ENCODE measurements at regions not wholly inside any gene's neighbourhood (a gene's known extent, or its start where the extent isn't known, plus 50 kb on each side); places are given as distances from the start of the nearest gene placed in this dataset.

DNA sequence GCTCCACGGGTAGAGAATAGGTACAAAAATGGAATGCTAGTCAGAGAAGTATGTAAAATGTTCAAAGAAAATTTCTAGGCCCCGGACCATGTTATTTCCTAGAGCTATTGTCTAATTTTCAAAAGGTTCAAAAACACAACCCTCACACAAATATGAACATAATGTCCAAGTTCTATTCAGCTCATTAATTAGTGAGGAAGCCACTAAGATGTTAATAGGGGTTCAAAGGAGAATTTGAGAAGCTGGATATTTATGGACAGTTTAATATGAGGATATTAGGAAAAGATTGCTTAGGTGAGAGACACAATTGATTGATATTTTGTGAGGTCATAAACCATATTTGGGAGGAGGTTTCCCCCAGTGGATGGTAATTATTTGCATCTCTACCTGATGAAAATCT lies 710.6 kb upstream of the ID2 start:
- no peak for DNase-seq (ENCODE audit: low read depth in 2 of 2)

DNA sequence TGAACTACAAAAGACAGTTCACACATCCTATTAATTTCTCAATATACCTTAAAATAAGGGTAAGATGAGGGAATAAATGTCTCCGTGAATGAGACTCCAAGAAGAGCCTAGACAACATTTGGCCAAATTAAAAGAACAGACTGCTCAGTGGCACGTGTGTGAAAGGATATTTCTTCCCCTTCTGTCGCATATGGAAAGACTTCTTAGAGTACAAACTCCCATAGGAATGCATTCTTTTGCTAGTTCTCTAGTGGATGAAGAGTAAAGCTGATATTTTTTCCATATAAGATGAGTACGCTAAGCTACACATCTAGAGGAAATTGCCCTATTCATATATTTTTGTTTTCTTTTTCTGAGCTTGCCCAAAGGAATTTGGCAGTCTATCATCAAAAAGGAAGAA lies 710.0 kb upstream of the ID2 start:
- no peak for DNase-seq (ENCODE audit: low read depth in 2 of 2)

DNA sequence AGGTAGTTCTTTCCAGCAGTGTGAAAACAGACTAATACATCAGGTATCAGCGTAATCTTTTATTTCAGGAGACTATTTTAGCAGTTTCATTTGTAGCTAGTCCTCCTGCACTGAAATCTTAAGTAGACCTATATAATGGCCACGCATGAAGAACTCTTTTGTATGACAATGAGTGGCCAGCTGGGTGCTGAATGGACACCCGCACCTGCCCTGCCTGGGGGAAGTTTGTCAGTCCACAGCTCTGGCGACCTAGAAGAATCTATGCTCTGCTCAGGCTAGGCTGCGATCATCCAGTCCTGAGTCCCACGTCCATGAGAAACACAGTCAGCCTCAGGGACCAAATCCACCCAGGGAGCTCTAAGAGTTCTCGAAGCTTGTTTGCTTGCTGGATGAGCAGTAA lies 709.2 kb upstream of the ID2 start:
- no peak for DNase-seq (ENCODE audit: low read depth in 2 of 2)

DNA sequence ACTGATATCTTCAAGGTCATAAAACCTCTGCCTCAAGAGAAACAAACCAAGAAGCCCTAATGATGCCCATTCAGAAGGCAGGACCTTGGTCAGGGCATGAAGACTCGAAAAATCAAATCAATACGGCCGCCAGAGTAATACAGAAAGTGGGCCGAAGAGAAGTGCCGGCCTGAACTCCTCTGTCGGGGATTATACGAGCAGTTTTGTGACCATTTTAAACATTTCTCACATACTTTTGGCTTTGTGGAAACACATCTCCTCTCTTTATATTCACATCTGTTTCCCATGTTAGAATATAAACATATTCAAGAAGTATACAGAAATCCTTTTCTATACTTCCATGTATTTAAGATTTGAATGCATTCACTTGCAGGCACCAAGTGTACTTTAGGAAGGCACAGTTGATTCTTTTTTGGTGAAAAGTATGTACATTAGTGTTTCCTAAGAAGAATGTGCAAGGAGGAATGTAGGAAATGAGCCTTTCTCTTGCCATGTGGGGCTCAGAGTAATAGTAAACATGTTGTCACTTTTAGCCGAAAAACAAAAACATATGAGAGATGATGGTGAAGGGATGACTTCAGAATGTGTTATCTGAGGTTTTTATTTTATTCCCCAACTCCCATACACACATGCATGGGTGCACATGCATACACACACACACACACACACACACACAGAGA lies 707.9 kb upstream of the ID2 start:
- no peak for DNase-seq (ENCODE audit: low read depth in 2 of 2)

DNA sequence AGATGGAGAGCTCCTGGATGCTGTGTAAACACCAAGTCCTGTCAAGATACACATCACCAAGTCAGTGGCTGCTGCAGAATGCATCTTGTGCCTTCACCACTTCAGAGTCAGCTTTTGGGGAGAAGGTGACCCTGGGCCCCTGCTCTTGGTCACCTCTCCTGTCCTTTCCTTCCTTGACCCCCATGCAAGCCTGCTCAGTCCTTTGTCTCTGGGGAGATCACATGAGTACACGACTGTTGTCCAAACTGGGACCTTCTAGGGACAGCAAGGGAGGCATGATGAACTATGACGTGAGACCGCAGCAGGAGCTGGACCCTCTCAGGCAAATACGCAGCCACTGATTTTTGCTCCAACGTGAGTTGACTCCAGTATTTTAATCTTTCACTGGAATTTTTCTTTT lies 706.9 kb upstream of the ID2 start:
- DNase-seq (ENCODE audit: low read depth in 2 of 2), result no peak

DNA sequence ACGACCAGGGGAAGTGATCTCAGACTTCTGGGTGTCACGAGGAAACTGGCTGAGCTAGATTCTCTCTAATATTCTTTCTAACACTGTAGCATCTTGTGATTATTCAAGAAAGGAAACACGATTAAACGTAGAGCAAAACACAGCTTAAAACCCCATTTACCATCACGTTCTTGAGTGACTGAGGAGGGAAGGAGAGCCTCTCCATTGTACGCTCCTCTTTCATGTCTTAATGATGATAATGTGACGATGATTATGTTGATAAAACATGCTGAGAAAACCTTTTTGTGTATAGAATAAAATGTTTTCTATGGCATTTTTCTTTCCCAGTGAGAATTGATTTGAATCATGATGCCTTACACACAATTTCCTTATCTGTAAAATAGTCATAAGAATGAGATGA lies 705.6 kb upstream of the ID2 start:
- DNase-seq (ENCODE audit: low read depth in 2 of 2), result no peak

DNA sequence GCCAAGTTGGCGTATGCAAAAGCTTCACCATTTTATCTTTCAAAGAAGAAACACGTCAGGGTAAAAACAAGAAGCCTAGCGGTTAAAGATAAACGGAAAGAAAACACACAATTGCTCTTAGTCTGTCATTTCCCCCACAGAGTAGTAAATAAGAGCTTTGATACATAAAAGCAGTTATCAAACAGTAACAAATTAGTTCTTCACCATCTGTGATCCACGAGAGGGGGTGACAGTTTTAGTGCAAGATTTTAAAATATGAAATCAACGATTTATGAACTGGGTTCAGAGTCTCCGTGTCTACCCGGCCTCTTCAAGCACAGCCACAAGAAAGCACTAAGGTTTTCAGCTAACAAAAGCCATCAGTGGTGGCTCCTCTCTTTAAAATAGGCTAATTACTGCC lies 703.9 kb upstream of the ID2 start:
- no peak for DNase-seq (ENCODE audit: low read depth in 2 of 2)

DNA sequence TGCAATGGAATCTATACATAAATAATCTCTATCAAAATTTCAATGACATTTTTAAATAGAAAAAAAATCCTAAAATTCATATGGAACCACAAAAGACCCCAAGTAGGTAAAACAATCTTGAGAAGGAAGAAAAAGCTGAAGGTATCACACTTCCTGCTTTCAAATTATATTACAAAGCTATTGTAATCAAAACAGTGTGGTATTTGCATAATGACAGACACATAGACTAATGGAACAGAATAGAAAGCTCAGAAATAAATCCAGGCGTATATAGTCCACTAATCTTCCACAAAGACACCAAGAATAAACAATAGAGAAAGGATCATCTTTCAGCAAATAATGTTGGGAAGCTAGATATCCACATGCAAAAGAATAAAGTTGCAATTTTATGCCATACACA lies 699.8 kb upstream of the ID2 start:
- DNase-seq (ENCODE audit: low read depth in 2 of 2), result no peak

DNA sequence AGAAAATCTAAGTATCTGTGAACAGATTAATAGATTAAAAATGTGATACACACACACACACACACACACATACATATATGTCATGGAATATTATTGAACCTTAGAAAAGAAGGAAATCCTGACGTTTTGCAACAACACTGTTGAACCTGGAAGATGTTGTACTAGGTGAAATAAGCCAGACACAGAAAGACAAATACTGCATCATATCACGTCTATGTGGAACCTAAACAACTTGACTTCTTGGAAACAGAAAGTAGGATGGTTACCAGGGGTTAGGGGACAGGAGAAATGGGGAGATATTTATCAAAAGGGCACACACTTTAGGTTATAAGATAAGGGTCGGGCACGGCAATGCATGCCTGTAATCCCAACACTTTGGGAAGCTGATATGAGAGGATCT lies 698.4 kb upstream of the ID2 start:
- no peak for DNase-seq (ENCODE audit: low read depth in 2 of 2)

DNA sequence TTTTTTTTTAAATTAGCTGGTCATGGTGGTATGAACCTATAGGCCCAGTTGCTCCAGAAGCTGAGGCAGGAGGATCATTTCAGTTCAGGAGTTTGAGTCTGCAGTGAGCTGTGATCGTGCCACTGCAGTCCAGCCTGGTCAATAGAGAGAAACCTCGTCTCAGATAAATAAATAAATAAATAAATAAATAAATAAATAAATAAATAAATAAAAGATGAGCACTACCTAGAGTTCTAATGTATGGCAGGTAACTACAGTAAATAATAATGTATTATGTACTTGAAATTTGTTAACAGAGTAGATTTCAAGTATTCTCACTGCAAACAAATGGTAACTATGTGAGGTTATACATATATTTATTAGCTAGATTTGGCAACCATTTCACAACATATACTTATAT lies 697.9 kb upstream of the ID2 start:
- no peak for DNase-seq (ENCODE audit: low read depth in 2 of 2)

DNA sequence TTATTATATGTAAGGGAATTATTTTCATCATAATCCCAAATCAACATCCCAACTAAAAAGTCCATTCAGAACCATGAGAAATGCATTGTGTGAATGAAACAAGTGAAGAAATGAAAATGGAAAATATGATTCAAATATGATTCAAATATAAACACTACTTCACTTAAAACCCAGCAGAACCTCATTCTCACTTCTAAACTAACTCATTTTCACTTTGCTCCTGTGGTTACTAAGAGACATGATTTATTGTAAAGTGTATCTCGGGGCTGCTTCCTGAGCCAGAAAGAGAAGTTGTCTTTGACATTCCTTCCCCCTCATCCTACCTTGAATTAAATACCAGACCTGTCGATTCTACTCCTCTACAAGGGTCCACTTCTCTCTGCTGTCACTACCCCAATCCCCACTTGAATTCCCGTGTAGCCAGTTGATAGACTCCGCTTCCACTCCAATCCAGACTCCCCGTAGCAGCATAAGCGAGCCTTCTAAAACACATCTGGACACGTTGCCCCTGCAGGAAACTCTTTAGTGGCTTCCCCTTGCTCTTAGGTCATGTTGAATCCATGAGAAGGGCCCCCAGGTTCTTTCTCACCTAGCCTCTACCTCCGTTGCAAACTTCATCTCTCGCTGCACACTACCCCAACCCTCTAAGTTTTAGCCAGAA lies 697.0 kb upstream of the ID2 start:
- no peak for DNase-seq (ENCODE audit: low read depth in 2 of 2)

DNA sequence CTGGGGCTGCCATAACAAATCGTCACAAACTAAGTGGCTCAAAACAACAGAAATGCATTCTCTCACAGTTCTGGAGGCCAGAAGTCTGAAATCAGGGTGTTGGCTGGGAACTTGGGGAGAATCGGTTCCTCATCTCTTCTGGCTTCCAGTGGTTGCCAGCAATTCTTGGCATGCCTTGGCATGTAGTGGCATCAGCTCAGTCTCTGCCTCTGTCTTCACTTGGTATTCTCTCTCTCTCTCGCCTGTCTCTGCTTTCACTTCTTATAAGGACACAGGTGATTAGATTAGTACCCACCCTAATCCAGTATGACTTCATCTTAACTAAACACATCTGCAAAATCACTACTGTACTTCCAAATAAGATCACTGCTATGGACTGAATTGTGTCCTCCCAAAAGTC lies 695.4 kb upstream of the ID2 start:
- DNase-seq (ENCODE audit: low read depth in 2 of 2), result no peak

DNA sequence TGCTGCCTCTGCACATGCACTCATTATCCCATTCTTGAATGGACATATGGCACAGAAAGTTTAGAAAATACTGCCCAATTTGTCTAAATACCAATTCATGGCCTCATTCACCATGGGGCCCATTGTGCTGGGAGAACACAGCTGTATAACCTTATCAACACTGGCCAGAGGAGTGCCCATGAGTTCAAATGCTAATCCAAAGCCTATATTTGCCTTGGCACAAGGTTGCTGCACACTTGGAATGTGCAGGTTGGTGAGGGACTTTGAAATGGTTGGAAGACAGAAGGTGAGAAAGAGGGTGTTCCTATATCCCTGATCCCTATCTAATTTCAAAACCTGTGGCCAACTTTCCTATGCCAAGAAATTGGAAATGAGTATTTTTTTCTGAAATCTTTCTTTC lies 693.9 kb upstream of the ID2 start:
- no peak for DNase-seq (ENCODE audit: low read depth in 2 of 2)

DNA sequence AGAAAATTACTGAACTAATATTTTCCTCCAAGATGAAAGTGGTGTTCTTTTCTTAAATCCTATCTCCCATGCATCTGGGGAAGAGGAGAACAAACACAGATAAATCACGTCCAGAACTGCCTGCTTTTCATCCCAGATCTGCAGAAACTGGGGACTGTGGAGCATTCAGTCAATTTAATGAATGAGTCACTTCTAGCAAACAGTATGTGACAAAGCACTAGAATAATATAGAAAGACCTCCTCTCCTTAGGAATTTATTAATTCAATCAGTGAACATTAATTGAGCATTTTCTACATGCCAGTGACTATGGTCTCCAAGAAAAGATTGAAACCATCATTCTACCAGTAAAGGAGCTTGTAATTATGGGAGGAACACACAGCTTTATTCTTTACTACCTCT lies 693.4 kb upstream of the ID2 start:
- no peak for DNase-seq (ENCODE audit: low read depth in 2 of 2)

DNA sequence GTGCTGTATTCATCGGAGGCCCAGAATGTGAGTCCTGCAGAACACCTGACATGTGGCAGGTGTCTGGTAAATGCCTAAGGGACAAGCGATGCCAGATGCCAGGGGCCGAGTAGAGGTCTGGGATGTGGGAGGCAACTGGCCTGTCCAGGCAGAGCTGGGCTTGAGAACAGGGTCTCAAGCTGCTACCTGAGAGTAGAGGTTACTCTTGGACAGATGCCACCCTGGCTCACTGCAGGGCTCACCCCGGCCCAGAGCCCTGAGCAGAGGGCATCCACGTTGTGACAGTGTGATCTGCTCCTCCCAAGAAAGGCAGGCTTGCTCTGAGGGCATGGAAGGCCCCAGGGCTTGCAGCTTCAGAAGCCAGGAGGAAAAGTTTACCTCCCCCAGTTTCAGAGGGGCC lies 692.0 kb upstream of the ID2 start:
- no peak for DNase-seq (ENCODE audit: low read depth in 2 of 2)

DNA sequence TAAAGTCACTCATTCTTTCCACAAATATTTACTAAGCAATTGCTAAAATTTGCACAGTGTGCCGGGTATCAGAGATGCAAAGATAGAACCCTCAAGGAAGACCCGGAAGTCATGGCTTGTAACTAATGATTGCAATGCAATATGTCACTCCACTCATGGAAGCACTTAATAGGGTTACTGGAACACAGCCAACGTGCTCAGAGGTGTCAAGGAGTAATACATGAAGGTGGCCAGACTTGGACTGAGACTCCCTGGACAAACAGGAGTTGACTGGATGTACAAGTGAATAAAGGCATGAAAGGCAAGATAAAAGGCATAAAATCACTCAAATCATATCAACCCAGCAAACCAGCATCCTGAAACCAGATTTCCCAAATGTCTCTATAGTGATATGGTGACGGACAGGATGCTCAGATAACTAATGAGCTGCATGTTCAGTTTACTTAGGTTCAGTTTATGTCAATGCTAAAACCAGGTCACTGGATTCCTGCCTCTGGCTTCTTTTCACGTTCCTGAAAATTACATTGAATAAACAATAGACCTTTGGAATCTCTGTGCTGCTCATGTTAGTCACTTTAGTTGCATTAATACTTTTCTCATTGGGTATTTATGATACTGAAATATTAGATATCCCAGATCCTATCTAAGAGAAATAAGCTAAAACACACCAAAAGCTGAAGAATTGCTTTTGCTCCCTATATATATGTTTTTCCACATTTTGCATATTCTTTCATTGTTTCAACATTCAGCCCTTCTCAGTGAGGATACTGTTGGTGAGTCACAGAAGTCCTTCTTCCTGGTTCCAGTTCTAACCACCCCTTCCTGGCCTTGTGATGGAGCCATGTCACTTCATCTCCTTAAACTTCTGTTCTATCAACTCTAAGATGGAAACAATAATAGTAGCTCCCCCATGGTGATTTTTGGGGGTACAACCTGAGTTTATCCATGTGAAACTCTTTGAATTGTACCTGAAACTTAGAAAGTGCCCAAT lies 688.9 kb upstream of the ID2 start:
- DNase-seq (ENCODE audit: low read depth in 2 of 2), result no peak

DNA sequence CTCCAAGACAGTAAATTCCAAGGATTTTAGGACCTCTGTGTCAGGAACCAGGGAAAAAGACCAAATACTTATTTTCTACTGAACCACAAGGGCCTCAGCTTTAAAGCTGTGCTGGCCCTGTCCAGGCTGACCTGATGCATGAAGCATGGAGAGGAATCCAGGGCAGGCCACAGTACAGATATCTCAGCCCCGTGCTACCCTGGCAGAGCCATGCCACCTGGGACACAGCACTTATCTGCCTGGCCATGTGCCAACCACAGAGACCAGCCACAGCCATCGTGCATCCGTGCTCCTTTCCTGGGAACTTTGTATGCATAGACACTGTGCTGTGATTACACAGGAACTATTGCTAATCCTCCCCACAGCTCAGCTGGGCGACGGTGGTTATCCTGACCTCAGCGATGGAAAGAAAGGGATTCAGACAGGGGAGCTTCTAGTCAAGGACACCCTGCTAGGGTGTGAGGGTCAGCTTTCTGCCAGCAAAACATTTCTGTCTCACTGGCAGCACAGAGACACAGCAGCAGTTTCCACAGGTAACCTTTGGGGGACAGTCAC lies 687.4 kb upstream of the ID2 start:
- DNase-seq (ENCODE audit: low read depth in 2 of 2), result no peak

DNA sequence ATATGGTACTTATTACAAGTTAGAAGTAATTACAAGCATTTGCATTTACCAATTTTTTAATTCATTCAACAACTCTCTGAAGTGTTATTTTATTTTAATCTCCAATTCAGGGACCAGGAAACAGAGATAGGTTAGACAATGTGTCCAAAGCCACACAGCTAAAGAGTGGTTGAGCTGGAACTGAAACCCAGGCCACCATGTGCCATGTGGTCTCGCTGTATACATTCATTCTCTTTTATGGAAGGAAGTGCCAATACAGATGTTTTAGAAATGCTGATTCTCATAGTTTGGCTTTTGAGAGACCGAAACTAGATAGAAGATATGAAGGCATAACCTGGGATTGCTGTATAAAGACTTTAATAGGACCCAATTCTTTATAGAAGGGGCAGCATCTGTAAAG lies 684.6 kb upstream of the ID2 start:
- DNase-seq (ENCODE audit: low read depth in 2 of 2), result no peak

DNA sequence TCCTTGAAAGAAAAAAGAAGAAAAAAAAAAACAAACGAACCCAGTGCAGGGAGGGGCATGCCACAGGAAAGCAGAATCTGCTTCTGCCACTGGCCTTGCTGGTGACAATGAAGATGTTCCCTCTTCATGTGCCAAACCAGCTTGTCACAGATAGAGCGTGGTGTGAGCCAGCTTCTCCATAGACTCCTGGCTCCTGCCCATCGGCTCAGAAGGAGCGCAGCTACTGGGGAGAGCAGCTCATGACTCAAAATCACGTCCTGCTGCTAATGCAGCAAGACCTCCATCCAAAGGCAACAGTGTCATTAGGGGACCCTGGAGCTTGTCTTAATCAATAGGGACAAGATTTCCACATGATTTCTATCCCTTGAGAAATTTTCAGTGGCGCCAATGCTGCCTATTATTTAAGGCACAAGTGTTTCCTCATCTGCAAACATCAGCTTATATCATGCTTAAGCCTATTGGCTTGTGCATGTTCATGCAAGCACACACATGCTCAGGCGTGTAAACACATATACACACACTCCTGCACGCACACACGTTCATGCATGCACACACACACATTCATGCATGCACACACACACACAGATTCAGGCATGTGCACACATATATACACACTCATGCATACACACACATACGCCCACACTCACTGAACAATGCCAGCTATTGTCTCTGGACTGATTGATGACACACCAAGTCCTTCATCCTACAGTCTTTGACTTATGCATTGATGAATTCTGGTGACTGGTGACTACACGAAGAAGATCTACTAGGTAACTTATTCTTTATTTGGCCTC lies 682.0 kb upstream of the ID2 start:
- no peak for DNase-seq (ENCODE audit: low read depth in 2 of 2)

DNA sequence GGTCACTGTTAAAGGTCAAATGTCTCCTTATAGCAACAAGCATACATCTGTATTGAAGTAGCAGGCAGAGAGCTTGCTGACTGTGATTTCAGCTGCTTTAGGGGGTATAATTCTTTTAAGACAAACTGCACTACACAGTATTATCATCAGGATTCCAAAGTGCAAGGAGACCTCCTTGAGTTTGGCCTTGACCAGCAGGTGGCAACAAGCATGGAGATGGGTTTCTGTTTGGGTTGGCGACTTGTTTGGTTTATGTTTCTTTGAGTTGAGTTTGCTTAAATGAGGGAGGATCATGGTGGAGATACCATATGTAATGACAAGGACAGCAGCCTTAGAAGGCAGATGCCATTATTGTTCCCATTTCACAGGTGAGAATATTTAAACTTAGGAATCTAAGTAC lies 681.0 kb upstream of the ID2 start:
- DNase-seq (ENCODE audit: low read depth in 2 of 2), result no peak

DNA sequence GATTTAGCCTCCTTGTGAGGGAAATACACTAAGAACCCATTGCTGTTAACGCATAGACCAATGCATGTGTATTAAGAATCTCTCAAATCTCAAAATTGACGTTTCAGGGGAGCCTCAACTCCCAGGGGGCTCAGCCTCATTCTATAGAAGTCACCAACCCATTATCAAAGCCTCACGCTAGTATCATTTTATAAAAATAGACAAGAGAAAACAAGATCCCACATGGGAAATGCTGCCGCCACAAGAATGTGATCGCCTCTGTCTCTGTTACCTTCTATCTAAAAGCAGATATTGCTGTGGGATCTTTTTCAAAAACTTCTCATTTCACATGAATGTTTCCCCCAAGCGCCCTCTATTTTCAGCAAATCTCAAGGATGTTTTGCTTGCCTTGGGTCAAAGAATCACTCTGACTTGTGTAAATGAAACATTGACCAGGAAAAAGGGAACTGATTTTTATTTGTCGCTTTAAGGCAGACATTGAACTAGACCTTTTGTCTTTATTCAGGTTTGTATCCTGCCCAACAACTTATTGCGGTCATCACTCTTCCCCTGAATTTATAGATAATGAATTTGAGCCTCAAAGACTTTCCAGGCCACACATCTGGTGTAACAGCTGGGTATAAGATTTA lies 679.0 kb upstream of the ID2 start:
- no peak for DNase-seq (ENCODE audit: low read depth in 2 of 2)

All from activated CD8-positive, alpha-beta memory T cell treated with anti-CD3 and anti-CD28 coated beads for 4 hours (primary cell).